GM18907 (cell line): ENCODE measurements at regions not wholly inside any gene's neighbourhood (a gene's known extent, or its start where the extent isn't known, plus 50 kb on each side); places are given as distances from the start of the nearest gene placed in this dataset.
"Not testable (repeated sequence)": the region's sequence is repeated elsewhere in the genome, so short reads cannot be mapped to it uniquely, and the experiment has no call there.

Source experiments
- ATAC-seq: cut with Tn5 transposase; IDR thresholded peaks from one replicate; pipeline ENCODE4 v1.9.1; 2021; ENCODE audit warnings: mild to moderate bottlenecking, moderate library complexity; ENCODE audit not compliant: unreplicated experiment

GRCh38 chr1:181324797-181325616 lies 158.3 kb upstream of the CACNA1E start:
- ATAC-seq, result no peak

DNA sequence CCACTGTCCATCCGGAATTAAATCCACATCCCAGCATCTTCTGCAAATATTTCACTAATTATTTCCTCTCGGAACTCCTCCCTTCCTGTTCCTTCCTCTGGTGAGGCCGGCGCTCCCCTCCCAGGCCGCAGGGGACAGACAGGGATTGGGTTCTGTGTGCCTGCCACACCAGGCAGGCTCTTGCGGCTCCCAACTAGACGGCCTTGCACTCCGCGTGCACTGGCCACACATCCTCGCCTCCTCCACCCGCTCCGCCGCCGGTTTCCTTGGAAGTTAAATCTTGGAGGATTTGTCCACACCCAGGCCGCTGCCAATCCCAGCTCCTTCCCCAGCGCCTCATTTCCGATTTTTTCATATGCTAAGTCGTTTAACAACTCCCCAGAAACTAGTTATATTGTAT lies 157.6 kb upstream of the CACNA1E start:
- ATAC-seq, result not testable (repeated sequence)

- ATAC-seq, result no peak
Measured at GRCh38 chr1:181326348-181326747, 157.0 kb upstream of the CACNA1E start.

GRCh38 chr1:181327796-181328195 lies 155.5 kb upstream of the CACNA1E start:
- no peak for ATAC-seq

- ATAC-seq, result no peak
Measured at GRCh38 chr1:181334724-181335123, 148.6 kb upstream of the CACNA1E start.

DNA sequence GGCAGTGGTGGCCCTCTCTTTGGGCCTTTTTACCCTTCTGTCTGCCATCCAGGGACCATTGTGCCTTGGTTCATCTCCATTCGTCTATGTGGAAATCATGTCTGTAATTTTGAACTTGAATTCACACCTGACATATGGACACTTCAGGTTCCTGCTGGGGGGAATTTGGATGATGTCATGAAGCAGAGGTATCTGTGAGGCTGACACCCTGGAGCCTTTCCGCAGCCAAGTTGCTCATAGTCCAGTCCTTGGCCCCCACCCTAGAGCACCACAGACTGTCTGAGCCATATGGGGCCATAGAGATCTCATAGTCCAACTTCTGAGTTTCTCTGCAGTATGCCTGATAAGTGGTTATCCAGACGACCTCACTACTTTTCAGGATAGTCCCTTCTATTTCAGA lies 147.7 kb upstream of the CACNA1E start:
- no peak for ATAC-seq

GRCh38 chr1:181341026-181341632 lies 142.2 kb upstream of the CACNA1E start:
- ATAC-seq, result no peak

DNA sequence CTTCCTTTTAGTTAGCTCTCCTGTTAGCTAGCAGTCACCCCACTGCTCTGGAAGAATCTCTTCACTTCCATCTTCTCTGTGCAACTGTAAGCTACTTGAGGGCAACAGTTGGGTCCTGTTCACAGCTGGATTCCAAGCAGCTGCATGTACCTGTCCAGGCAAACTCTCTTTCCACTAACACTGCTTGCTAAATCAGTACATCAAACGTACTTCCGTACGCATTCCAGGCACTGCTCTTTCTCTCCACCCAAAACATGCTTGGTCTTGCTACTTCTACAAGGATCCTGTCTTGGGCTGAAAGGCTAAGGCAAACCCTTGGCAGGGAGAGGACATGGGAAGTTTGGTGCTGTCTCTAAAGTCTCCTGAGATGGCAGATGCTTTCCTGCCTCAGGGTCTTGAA lies 139.2 kb upstream of the CACNA1E start:
- ATAC-seq, result no peak

GRCh38 chr1:181345146-181345545 lies 138.2 kb upstream of the CACNA1E start:
- ATAC-seq, result no peak

GRCh38 chr1:181347495-181348390 lies 135.6 kb upstream of the CACNA1E start:
- ATAC-seq, result no peak

- no peak for ATAC-seq
Measured at GRCh38 chr1:181349512-181349911, 133.8 kb upstream of the CACNA1E start.

DNA sequence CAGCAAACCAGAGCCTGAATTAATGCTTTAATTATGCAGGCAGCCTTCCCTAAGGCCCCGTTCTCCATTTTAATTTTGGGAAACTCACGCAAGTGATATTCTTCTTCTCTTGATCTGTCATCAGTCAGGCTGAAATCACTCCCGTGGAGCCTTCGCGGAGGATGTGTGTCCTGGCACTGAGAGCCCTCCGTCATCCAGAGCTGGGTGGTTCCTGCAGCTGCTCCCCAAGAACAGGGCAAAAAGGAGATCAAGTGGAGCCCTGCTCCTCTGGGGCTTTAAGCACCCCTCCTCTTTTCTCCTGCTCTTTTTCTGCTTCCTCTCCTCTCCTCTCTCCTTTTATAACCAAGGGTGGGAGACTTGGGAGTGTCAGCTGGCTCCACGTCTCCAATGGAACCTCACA lies 133.2 kb upstream of the CACNA1E start:
- no peak for ATAC-seq

DNA sequence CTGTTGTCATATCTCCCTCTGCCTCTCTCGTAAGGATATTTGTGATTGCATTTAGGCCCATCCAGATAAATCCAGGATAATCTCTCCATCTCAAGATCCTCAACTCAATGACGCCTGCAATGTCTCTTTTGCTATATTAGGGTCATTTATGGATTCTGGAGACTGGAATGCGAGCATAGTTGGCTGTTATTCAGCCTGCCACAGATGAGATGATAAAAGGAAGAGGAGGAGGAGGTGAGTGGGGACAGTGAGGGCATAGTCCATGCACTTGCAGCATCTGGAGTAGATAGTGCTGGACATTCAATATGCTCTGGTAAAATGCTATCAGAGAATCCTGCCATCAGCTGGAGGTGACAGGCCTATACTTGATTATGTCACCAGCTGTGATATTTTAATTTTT lies 131.6 kb upstream of the CACNA1E start:
- ATAC-seq, result no peak

- no peak for ATAC-seq
Measured at GRCh38 chr1:181352695-181353094, 130.6 kb upstream of the CACNA1E start.

- ATAC-seq, result no peak
Measured at GRCh38 chr1:181353526-181353925, 129.8 kb upstream of the CACNA1E start.

DNA sequence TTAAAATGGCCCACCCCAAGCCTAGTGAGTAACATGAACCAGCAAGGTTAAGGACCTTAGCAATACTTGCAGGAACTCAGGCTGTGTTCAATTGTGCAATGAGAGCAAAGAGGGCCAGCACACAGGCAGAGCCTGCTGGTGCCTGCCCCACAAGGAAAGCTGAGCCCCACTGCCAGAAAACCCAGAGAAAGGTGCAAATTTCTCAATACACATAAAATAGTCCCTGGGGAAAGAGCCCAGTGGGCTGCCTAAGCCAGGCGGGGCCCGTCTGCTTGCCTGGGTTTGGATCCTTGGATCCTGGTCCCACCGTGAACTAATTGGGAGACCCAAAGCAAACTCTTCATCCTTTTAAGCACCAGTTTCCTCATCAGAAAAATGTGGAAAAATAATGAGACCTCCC lies 128.5 kb upstream of the CACNA1E start:
- no peak for ATAC-seq

GRCh38 chr1:181356505-181357340 lies 126.6 kb upstream of the CACNA1E start:
- ATAC-seq, result no peak

GRCh38 chr1:181359012-181359411 lies 124.3 kb upstream of the CACNA1E start:
- ATAC-seq, result no peak

DNA sequence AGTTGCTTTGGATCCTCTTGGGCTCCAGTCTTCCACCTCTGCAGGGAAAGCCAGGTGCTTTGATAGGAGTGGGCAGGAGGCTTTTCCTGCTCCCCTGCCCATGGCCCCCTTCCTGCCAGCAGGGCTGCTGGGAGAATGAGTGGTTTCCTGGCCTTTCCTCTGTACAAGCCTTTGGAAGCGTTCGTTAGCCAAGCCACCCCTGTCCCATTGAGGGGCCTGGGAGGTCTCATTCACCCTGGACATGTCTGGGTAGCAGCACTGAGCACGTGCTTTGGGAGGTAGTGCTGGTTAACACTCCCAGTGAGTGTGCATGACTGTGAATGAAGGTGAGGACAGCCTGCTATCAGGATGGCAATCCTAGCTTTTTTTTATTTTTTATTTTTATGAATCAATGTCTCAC lies 118.5 kb upstream of the CACNA1E start:
- ATAC-seq, result no peak

- no peak for ATAC-seq
Measured at GRCh38 chr1:181366910-181367309, 116.4 kb upstream of the CACNA1E start.

DNA sequence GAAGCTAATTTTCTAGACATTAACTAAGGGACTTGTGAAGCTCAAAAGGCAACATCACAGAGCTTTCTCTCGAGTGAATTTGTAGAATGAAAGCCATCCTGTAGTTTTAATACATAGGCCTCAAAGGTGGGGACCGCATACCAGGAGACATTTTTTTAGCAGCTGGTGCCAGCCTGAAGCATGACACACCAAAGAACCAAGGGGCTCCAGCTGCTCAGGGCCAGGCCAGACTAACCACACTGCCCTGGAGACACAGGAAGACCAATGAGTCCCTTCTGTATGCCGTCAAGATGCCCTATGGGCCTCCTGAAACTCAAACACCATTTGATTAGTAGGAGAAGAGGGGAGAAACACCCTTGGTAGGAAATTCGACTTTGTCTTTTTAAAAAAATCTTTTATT lies 113.9 kb upstream of the CACNA1E start:
- no peak for ATAC-seq
